HS-5 (cell line): ENCODE measurements at regions not wholly inside any gene's neighbourhood (a gene's known extent, or its start where the extent isn't known, plus 50 kb on each side); places are given as distances from the start of the nearest gene placed in this dataset.
"Not testable (repeated sequence)": the region's sequence is repeated elsewhere in the genome, so short reads cannot be mapped to it uniquely, and the experiment has no call there.

Source experiments
- DNase-seq: peaks from one replicate; pipeline ENCODE4 v3.0.0-alpha.2; 2012; ENCODE audit warnings: low read depth

- no peak for DNase-seq
Observed at GRCh38 chr17:34472363-34472762, 107.0 kb upstream of the TMEM132E start.

DNA sequence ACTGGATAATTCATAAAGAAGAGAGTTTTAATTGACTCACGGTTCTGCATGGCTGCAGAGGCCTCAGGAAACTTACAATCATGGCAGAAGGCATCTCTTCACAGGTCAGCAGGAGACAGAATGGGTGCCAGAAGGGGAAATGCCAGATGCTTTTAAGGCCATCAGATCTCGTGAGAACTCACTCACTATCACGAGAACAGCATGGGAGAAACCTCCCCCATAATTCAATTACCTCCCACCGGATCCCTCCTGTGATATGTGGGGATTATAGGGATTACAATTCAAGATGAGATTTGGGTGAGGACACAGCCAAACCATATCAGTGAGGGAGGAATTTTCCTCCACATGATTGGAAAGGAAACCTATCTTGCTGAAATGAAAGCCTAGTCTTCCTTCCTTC, 108.1 kb upstream of the TMEM132E start:
- not testable (repeated sequence) for DNase-seq

- no peak for DNase-seq
Observed at GRCh38 chr17:34465789-34466188, 102.8 kb upstream of the CCL1 start.

DNA sequence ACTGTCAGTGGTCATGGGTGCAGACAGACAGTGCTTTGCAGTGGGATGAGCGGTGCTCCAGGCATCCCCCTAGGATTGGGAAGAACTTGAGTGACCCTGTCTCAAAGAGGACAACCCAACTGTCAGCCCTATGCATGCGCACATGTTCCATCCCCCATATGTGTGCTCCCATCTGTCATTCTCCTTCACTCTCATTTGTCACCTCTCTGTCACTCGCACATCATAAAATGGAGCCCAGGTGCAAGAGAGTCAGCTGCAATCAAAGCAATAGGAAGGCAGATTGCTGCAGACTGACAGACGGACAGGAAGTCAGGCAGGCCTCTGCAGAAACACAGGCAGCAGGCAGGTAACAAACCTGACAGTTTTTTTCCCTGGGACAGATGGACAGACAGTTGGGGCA, 101.8 kb upstream of the CCL1 start:
- no peak for DNase-seq

GRCh38 chr17:34458266-34458665, 95.2 kb upstream of the CCL1 start:
- DNase-seq: no peak

- DNase-seq: no peak
Observed at GRCh38 chr17:34456121-34456520, 93.1 kb upstream of the CCL1 start.

- no peak for DNase-seq
Observed at GRCh38 chr17:34452769-34453168, 89.7 kb upstream of the CCL1 start.

DNA sequence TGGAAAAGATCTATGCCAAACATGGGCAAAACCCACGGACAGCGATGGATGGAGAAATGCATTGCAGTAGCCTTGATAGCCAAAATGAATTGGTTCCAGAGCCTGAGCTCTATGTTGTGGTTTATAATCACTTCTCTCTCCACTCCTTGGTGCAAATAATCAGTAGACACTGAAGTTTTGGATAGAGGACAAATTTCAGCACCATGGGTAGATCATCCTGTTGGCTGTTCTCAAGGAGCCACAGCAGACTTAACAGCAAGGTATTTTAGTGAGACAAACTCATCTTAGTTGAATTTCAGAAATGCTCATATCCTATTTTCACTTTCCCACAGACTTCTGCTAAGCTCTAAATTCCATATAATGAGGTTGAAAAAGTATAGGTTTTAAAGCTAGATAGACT, 88.3 kb upstream of the CCL1 start:
- no peak for DNase-seq

DNA sequence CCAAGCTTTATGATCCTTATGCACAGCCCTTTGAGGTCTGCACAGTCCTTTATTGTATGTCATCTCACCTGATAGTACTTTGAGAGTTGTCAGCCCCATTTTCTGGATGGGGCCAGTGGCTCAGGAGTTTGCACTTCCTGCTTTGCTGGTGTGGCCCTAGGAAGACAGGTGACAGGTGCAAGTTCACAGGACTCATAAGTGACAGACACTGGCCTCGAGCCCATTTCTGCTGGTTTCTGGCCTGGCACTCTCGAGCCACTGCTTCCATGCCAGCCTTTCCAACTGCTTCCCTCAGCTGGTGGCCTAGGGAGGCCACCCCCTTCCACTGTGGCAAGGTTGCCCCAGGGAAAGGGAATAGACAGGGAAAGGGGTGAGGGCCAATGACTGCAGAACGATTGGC, 84.4 kb upstream of the CCL1 start:
- DNase-seq: no peak

DNA sequence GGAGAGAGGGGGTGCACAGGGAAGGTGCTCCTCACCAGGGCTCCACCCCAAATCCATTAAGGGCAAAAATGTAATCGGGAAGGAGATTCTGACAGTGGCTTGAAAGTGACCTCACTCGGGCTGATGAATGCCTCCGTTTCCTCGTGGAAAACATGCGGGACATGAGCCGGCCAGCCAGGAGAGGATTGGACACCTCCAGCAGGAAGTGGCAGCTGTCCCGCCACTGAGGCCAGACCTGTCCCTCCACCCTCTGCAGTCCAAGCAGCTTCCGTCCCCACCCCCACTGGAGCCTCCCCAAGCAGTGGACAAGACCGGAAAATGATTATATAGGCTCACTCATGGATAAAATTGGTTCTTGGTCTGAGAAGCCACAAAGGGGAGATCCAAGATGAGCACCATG, 82.1 kb upstream of the CCL1 start:
- DNase-seq: no peak

DNA sequence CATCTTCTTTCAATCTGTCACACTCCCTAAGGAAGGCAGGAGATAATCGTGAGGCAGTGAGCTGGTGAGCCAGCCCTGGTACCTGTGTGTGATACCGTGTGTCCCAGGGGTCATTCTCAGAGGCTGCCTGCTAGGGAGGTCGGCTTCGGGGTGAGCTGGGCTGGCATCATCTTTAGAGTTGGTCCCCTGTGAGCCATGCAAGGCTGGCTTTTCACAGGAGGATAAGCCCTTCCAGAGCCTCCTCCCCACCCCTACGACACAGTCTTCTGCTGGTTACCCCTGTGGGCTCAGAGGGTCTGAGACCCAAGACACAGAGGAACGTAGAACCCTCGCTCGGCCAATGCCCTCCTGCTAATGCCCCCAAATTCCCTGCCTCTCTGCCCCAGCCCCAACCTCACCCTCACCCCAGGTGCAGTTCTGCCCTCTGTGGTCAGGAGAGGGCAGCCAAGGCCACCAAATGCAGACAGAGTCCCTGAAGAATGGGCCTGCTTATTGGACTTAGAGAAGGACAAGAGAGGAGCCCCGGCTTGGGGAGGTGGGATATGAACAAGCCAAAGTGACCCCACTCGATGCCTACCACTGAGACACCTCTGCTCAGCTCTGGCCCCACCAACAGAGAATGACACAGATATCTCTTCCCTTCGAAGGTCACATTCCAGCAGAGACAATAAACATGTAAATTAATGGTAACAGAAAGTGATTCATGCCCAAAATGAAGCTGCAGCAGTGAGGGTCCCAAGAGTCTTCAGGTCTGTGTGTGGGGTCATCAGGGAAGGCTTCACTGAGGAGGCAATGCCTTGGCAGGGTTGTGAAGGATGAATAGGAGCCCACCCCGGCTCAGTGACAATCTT, 80.8 kb upstream of the CCL1 start:
- no peak for DNase-seq

GRCh38 chr17:34442387-34443111, 79.5 kb upstream of the CCL1 start:
- DNase-seq: no peak

DNA sequence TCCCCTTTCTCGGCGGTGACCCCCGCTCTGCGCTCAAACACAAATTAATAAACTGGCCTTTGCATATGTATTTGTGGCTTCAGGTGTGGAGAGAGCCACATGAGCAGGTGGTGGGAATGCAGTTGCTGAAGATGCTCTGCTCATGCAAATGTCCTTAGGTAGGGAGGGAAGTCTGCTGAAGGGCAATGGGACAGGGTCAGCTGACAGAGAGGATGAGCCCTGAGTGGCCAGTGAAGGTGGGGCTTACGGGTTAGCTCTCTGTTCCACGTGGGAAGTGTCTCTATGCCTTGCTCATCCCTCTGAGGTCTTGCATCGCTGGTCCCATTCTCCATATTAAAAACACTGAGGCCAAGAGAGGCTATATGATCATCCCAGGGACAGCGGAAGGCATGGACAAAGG, 74.2 kb upstream of the CCL1 start:
- DNase-seq: no peak

GRCh38 chr17:34436607-34437006, 73.6 kb upstream of the CCL1 start:
- no peak for DNase-seq

GRCh38 chr17:34435182-34435928, 72.3 kb upstream of the CCL1 start:
- no peak for DNase-seq

DNA sequence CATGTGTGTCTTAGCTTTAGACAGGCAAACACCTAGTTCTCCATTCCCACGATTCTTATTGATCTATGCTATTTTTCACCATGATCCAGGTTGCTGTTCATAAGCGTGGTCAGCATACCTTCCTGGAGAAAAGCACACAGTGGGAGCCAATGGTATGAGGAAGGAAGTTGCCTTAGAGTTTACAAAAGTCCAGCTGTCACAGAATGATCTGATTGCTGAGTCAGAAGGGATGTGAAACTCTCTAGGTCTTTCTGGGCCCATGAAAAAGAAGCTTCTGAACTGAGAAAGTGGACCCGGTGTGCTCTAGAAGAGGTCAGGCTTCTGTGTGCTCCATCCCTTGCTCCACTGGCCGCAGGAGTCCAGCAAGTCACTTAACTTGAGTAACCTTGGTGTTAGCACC, 71.0 kb upstream of the CCL1 start:
- DNase-seq: no peak

GRCh38 chr17:34424814-34425491, 61.9 kb upstream of the CCL1 start:
- DNase-seq: no peak

DNA sequence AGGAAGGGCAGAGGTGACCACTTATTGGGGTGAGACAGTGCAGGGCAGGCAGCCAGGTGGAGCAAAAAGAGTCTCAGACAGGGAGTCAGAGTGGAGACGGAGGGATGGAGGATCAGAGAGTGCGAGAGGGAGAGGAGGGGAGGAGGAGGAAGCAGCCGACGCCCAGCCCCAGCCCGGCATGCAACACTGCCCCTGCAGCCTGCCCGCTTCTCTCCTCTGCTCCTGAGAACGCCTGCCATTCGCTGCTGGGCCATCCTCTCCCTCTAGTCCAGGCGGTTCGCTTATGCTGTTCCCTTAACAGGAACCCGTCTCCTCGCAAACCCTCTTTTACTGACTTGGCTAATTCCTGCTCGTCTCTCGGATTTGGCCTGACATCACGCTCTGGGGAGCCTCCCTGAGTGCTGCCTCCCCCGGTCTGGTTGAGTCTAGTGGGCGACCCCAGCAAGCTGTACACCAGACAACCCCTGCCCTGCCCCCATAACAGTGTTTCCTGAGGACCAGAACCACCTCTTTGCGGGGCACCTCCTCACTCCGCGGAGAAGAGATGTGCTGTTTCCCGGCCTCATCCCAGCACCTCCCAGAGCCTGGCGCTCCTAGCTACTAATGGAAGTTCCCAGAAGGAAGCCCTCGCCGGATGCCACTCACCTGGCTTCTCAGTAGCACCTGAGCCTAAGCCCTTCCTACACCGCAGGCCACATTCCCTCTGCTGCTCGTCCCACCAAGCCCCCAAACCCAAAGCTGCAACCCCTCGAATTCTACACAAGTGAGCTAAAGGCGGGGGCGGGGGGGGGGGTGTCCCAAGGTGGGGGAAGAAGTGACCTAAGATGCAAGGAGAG, 61.2 kb upstream of the CCL1 start:
- DNase-seq: no peak

DNA sequence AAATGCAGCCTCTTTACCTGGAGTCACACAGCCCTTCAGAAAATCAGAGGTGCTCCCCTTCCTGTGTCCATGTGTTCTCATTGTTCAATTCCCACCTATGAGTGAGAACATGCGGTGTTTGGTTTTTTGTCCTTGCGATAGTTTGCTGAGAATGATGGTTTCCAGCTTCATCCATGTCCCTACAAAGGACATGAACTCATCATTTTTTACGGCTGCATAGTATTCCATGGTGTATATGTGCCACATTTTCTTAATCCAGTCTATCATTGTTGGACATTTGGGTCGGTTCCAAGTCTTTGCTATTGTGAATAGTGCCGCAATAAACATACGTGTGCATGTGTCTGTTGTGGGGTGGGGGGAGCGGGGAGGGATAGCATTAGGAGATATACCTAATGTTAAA, 60.3 kb upstream of the CCL1 start:
- DNase-seq: not testable (repeated sequence)

- DNase-seq: no peak
Observed at GRCh38 chr17:34420900-34421299, 57.9 kb upstream of the CCL1 start.

DNA sequence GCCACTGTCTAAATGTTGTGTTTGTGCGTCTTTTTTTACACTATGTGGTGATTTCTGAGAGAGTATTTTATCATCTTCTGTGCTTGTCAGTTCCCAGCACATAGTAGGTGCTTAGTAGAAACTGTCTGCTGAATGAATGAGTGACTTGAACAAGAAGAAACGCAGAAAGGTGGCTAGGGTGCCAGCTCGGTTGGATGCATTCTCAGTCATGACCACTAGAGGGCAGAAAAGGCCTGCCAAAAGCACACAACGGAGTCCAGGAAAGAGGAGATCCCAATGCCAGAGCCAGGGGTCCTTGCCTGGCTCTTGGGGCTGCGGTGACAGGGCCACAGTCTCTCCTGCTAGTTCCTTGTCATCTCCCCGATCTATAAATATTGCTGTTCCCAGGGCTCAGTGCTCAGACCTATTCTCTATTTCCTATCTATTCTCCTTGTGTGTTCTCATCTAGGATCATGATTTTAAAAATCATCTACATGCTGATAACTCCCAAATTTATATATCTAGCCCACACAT, 57.3 kb upstream of the CCL1 start:
- DNase-seq: peak; percentile 19
